HEK293 (cell line): ENCODE measurements at regions not wholly inside any gene's neighbourhood (a gene's known extent, or its start where the extent isn't known, plus 50 kb on each side); places are given as distances from the start of the nearest gene placed in this dataset.
"Not testable (repeated sequence)": the region's sequence is repeated elsewhere in the genome, so short reads cannot be mapped to it uniquely, and the experiment has no call there.

Experiments used
- CTCF ChIA-PET: fragments of 350-600 bp; formaldehyde crosslinking; extraction: SDS; loops from one replicate; lab custom pipeline; 2021; ENCODE audit warnings: antibody characterized with exemption; lab: Yijun Ruan, JAX
- POLR2A ChIA-PET: fragments of 300-600 bp; formaldehyde crosslinking; extraction: SDS; loops from one replicate; lab custom pipeline; 2020; ENCODE audit warnings: antibody characterized with exemption, inconsistent platforms; lab: Yijun Ruan, JAX
- H3K27ac ChIP-seq: fragments of 200-500 bp; sonication (Bioruptor generic); 2 replicates; pipeline ENCODE4 v1.5.1; 2014; ENCODE audit warnings: low read depth, low read length, control low read depth, inconsistent platforms; ENCODE audit errors: extremely low read depth
- H3K36me3 ChIP-seq, 2 experiments: fragments of 200-500 bp in 1 of 2; sonication (Bioruptor generic) in 1 of 2; 1 replicate in 1 of 2; 2 replicates in 1 of 2; pipeline ENCODE4 v1.5.1; 2014 to 2017; ENCODE audit warnings: inconsistent platforms in 2 of 2, low read length in 2 of 2; ENCODE audit not compliant: control insufficient read depth in 2 of 2, insufficient read depth in 1 of 2
- H3K4me1 ChIP-seq: fragments of 200-500 bp; sonication (Bioruptor generic); 2 replicates; pipeline ENCODE4 v1.5.1; 2014; ENCODE audit warnings: mild to moderate bottlenecking, low read length, inconsistent platforms; ENCODE audit not compliant: control insufficient read depth, insufficient read depth
- H3K4me3 ChIP-seq: 2 replicates; pipeline ENCODE4 v1.5.1; 2011; ENCODE audit warnings: low read depth, mild to moderate bottlenecking, control low read depth, low read length, moderate library complexity
- H3K9me3 ChIP-seq: fragments of 200-500 bp; sonication (Bioruptor generic); 2 replicates; pipeline ENCODE4 v1.5.1; 2014; ENCODE audit warnings: low read depth, low read length, inconsistent platforms; ENCODE audit not compliant: control insufficient read depth, insufficient read depth
- AEBP2 ChIP-seq: fragments of 450-650 bp; formaldehyde crosslinking; IDR thresholded peaks from 2 replicates; pipeline ENCODE4 v1.5.1; 2016; ENCODE audit warnings: missing biosample characterization, missing genetic modification characterization, borderline replicate concordance
- BCL11A ChIP-seq: fragments of 450-650 bp; formaldehyde crosslinking; IDR thresholded peaks from 2 replicates; pipeline ENCODE4 v1.5.1; 2016; ENCODE audit warnings: low read depth, missing biosample characterization, missing genetic modification characterization
- GFI1B ChIP-seq: fragments of 450-650 bp; formaldehyde crosslinking; IDR thresholded peaks from 2 replicates; pipeline ENCODE4 v1.5.1; 2016; ENCODE audit warnings: missing biosample characterization, missing genetic modification characterization
- HOXA7 ChIP-seq: sonication (generic); formaldehyde crosslinking; IDR thresholded peaks from 2 replicates; pipeline ENCODE4 v1.8.1; 2022; ENCODE audit warnings: missing genetic modification reagents, borderline replicate concordance
- PRDM2 ChIP-seq: fragments of 450-650 bp; formaldehyde crosslinking; IDR thresholded peaks from 2 replicates; pipeline ENCODE4 v1.5.1; 2016; ENCODE audit warnings: missing biosample characterization, missing genetic modification characterization, borderline replicate concordance
- WT1 ChIP-seq: fragments of 450-650 bp; formaldehyde crosslinking; IDR thresholded peaks from 2 replicates; pipeline ENCODE4 v1.5.1; 2016; ENCODE audit warnings: missing biosample characterization, missing genetic modification characterization
- YY2 ChIP-seq: fragments of 450-650 bp; formaldehyde crosslinking; IDR thresholded peaks from 2 replicates; pipeline ENCODE4 v1.5.1; 2016; ENCODE audit warnings: missing biosample characterization, missing genetic modification characterization
- ZBTB26 ChIP-seq: fragments of 450-650 bp; formaldehyde crosslinking; optimal IDR thresholded peaks from 2 replicates; pipeline ENCODE3; 2016; ENCODE audit warnings: missing biosample characterization, mild to moderate bottlenecking, missing genetic modification characterization
- ZNF354C ChIP-seq: fragments of 450-650 bp; formaldehyde crosslinking; IDR thresholded peaks from 2 replicates; pipeline ENCODE4 v1.5.1; 2016; ENCODE audit warnings: missing biosample characterization, missing genetic modification characterization, low read depth, borderline replicate concordance
- ZNF362 ChIP-seq: fragments of 450-650 bp; formaldehyde crosslinking; IDR thresholded peaks from 2 replicates; pipeline ENCODE4 v1.5.1; 2016; ENCODE audit warnings: missing biosample characterization, missing genetic modification characterization
- ZNF37A ChIP-seq: fragments of 450-650 bp; IDR thresholded peaks from 2 replicates; pipeline ENCODE4 v1.5.1; 2018; ENCODE audit warnings: missing biosample characterization, missing genetic modification characterization
- ZNF394 ChIP-seq: fragments of 450-650 bp; formaldehyde crosslinking; IDR thresholded peaks from 2 replicates; pipeline ENCODE4 v1.5.1; 2016; ENCODE audit warnings: missing biosample characterization, missing genetic modification characterization, mild to moderate bottlenecking, moderate library complexity, borderline replicate concordance
- ZNF488 ChIP-seq: fragments of 450-650 bp; formaldehyde crosslinking; IDR thresholded peaks from 2 replicates; pipeline ENCODE4 v1.5.1; 2016; ENCODE audit warnings: missing biosample characterization, missing genetic modification characterization
- ZNF521 ChIP-seq: fragments of 450-650 bp; formaldehyde crosslinking; IDR thresholded peaks from 2 replicates; pipeline ENCODE4 v1.5.1; 2017; ENCODE audit warnings: missing biosample characterization, mild to moderate bottlenecking, missing genetic modification characterization
- ZNF558 ChIP-seq: fragments of 450-650 bp; formaldehyde crosslinking; IDR thresholded peaks from 2 replicates; pipeline ENCODE4 v1.5.1; 2016; ENCODE audit warnings: missing biosample characterization, missing genetic modification characterization
- ZSCAN23 ChIP-seq: fragments of 450-650 bp; formaldehyde crosslinking; IDR thresholded peaks from 2 replicates; pipeline ENCODE4 v1.5.1; 2016; ENCODE audit warnings: missing biosample characterization, missing genetic modification characterization

- TF ChIP-seq ZSCAN23 (tag by site-specific recombination), result no peak
- no peak for TF ChIP-seq ZNF558
- TF ChIP-seq HOXA7 (CRISPR knock-in tag), result no peak
- peak; percentile 92 for TF ChIP-seq WT1
These were observed 189.9 kb upstream of the ZNF184 start (continued) for GRCh38 chr6:27662769-27663168.

- not testable (repeated sequence) for H3K4me3 ChIP-seq, H3K9me3 ChIP-seq, H3K27ac ChIP-seq, H3K4me1 ChIP-seq, H3K36me3 ChIP-seq
- ChIA-PET CTCF (interaction anchor here (0.6 to 1.1 kb wide), 3 partner anchors 11 to 433 kb away, joined by 3 to 5 read pairs (median 3); no protein-coding TSS in a partner anchor), POLR2A (interaction anchor here (1.2 to 1.4 kb wide), 2 partner anchors 10 to 148 kb away, joined by 3 to 4 read pairs; a partner anchor contains a TSS)
These were observed 189.3 kb upstream of the ZNF184 start for GRCh38 chr6:27662212-27662611.

GRCh38 chr6:27653143-27653825 is 180.4 kb upstream of the ZNF184 start:
- CTCF ChIA-PET, result interaction anchor here (0.6 kb wide), 1 partner anchor 21 kb away, joined by 4 read pairs; no protein-coding TSS in a partner anchor
- POLR2A ChIA-PET, H3K9me3 ChIP-seq, H3K27ac ChIP-seq, H3K4me1 ChIP-seq, H3K4me3 ChIP-seq, H3K36me3 ChIP-seq: not testable (repeated sequence)

- peak overlapping the region; percentile 66 for H3K4me3 ChIP-seq
- POLR2A ChIA-PET, result no interaction called here
- H3K36me3 ChIP-seq, result no peaks in the 10 kb centered on the region
- CTCF ChIA-PET, result interaction anchor here (0.7 to 1.2 kb wide), 3 partner anchors 11 to 20 kb away, joined by 3 to 5 read pairs (median 3); no protein-coding TSS in a partner anchor
- no peaks in the 10 kb centered on the region for H3K4me1 ChIP-seq
- H3K9me3 ChIP-seq, result no peaks in the 10 kb centered on the region
- H3K27ac ChIP-seq, result peak overlapping the region; percentile 14; the same call in 1 of the 2 replicates
- no peak for TF ChIP-seq ZNF354C (tag by site-specific recombination)
- TF ChIP-seq BCL11A, result no peak; the same call in 1 of the 2 replicates
- no peak; the same call in 1 of the 2 replicates for TF ChIP-seq ZSCAN23 (tag by site-specific recombination)
- no peak for TF ChIP-seq AEBP2 (tag by site-specific recombination)
- no peak for TF ChIP-seq YY2 (tag by site-specific recombination)
- no peak for TF ChIP-seq ZNF362
- TF ChIP-seq ZNF488, result no peak
- no peak for TF ChIP-seq PRDM2 (tag by site-specific recombination)
- TF ChIP-seq ZNF394, result no peak
- no peak for TF ChIP-seq ZBTB26 (tag by site-specific recombination)
- no peak for TF ChIP-seq ZNF37A (tag by site-specific recombination)
- peak; percentile 58; the same call in 1 of the 2 replicates for TF ChIP-seq GFI1B (tag by site-specific recombination)
- TF ChIP-seq ZNF521 (tag by site-specific recombination), result no peak
These were observed 178.4 kb upstream of the ZNF184 start for GRCh38 chr6:27651371-27651732.
